GM23338 (cell line): ENCODE measurements at regions not wholly inside any gene's neighbourhood (a gene's known extent, or its start where the extent isn't known, plus 50 kb on each side); places are given as distances from the start of the nearest gene placed in this dataset.
"Not testable (repeated sequence)": the region's sequence is repeated elsewhere in the genome, so short reads cannot be mapped to it uniquely, and the experiment has no call there.

Experiments
- ATAC-seq: fragments of 200-7000 bp; cut with Tn5 transposase; 3 replicates; pipeline ENCODE4 v1.9.1; 2020
- DNase-seq: peaks from one replicate; pipeline ENCODE4 v3.0.0-alpha.2; 2015; ENCODE audit warnings: low spot score
- H2AFZ ChIP-seq: fragments of 200-600 bp; sonication (generic); 2 replicates; pipeline ENCODE4 v1.8.0; 2016; ENCODE audit warnings: antibody characterized with exemption, mild to moderate bottlenecking, moderate library complexity
- H3F3A ChIP-seq: fragments of 200-600 bp; sonication (generic); replicated peaks from 2 replicates; pipeline ENCODE4 v1.8.0; 2017; ENCODE audit warnings: antibody characterized with exemption, mixed run types, low read depth
- H3K27ac ChIP-seq: fragments of 200-600 bp; sonication (generic); 2 replicates; pipeline ENCODE4 v1.6.1; 2016; ENCODE audit warnings: low read depth
- H3K27me3 ChIP-seq: fragments of 200-600 bp; sonication (generic); 2 replicates; pipeline ENCODE4 v1.8.0; 2016; ENCODE audit warnings: mild to moderate bottlenecking, mixed run types, moderate library complexity; ENCODE audit not compliant: insufficient read depth
- H3K36me3 ChIP-seq: fragments of 200-600 bp; sonication (generic); 2 replicates; pipeline ENCODE4 v1.8.0; 2016; ENCODE audit warnings: mild to moderate bottlenecking; ENCODE audit not compliant: insufficient read depth
- H3K4me1 ChIP-seq: fragments of 200-600 bp; sonication (generic); 2 replicates; pipeline ENCODE4 v1.8.0; 2016; ENCODE audit warnings: mild to moderate bottlenecking, moderate library complexity; ENCODE audit not compliant: insufficient read depth
- H3K4me2 ChIP-seq: fragments of 200-600 bp; sonication (generic); 2 replicates; pipeline ENCODE4 v1.7.1; 2017; ENCODE audit warnings: mixed run types
- H3K4me3 ChIP-seq: fragments of 200-600 bp; sonication (generic); 2 replicates; pipeline ENCODE4 v1.6.1; 2016; ENCODE audit warnings: mixed run types
- H3K79me2 ChIP-seq: fragments of 200-600 bp; sonication (generic); replicated peaks from 2 replicates; pipeline ENCODE4 v1.8.0; 2017; ENCODE audit warnings: mild to moderate bottlenecking; ENCODE audit not compliant: insufficient read depth
- H3K9me2 ChIP-seq: fragments of 200-600 bp; sonication (generic); 2 replicates; pipeline ENCODE4 v1.8.0; 2017; ENCODE audit not compliant: insufficient read depth
- H4K20me1 ChIP-seq: fragments of 200-600 bp; sonication (generic); replicated peaks from 2 replicates; pipeline ENCODE4 v1.8.0; 2017; ENCODE audit warnings: mild to moderate bottlenecking; ENCODE audit not compliant: insufficient read depth
- H3K27ac Mint-ChIP-seq: 2 replicates; pipeline ENCODE4 v1.8.0; 2020; ENCODE audit warnings: inconsistent platforms, mild to moderate bottlenecking, moderate library complexity, mixed read lengths
- H3K27me3 Mint-ChIP-seq: 3 replicates; pipeline ENCODE4 v1.8.0; 2022; ENCODE audit warnings: low read depth, mild to moderate bottlenecking, moderate library complexity, mixed read lengths, inconsistent platforms; ENCODE audit not compliant: insufficient read depth, poor library complexity
- H3K36me3 Mint-ChIP-seq: 3 replicates; pipeline ENCODE4 v1.8.0; 2021; ENCODE audit warnings: low read depth, mild to moderate bottlenecking, inconsistent platforms, moderate library complexity, mixed read lengths
- H3K4me1 Mint-ChIP-seq: 3 replicates; pipeline ENCODE4 v1.8.0; 2020; ENCODE audit warnings: mild to moderate bottlenecking, inconsistent platforms, mixed read lengths
- H3K4me3 Mint-ChIP-seq: 3 replicates; pipeline ENCODE4 v1.8.0; 2021; ENCODE audit warnings: moderate library complexity, mild to moderate bottlenecking, inconsistent platforms, mixed read lengths
- H3K9me3 Mint-ChIP-seq: 3 replicates; pipeline ENCODE4 v1.8.0; 2020; ENCODE audit warnings: moderate library complexity, mild to moderate bottlenecking, inconsistent platforms, mixed read lengths
- CREB1 ChIP-seq: fragments of 250-450 bp; sonication (Bioruptor Pico); IDR thresholded peaks from 2 replicates; pipeline ENCODE4 v1.5.0; 2020; ENCODE audit warnings: low read depth, mild to moderate bottlenecking, moderate library complexity
- CTCF ChIP-seq, 2 experiments: fragments of 200-600 bp in 1 of 2; sonication (generic) in 1 of 2; conservative IDR thresholded peaks; 2 replicates each; pipeline versions ENCODE4 v1.5.1 to v1.6.1; 2016 to 2017; ENCODE audit warnings: antibody characterized with exemption in 2 of 2, low read depth in 2 of 2, mild to moderate bottlenecking in 2 of 2, moderate library complexity in 1 of 2
- ETS1 ChIP-seq: IDR thresholded peaks from 2 replicates; pipeline ENCODE4 v1.6.1; 2016; ENCODE audit warnings: antibody characterized with exemption
- EZH2 ChIP-seq: fragments of 200-600 bp; sonication (generic); IDR thresholded peaks from one replicate; pipeline ENCODE4 v1.8.0; 2017; ENCODE audit warnings: antibody characterized with exemption, mild to moderate bottlenecking, low read depth; ENCODE audit not compliant: unreplicated experiment
- EZH2phosphoT487 ChIP-seq: fragments of 200-600 bp; sonication (generic); IDR thresholded peaks from one replicate; pipeline ENCODE4 v1.8.1; 2018; ENCODE audit warnings: antibody characterized with exemption; ENCODE audit not compliant: unreplicated experiment
- JUNB ChIP-seq: IDR thresholded peaks from one replicate; pipeline ENCODE4 v1.6.1; 2016; ENCODE audit warnings: antibody characterized with exemption; ENCODE audit not compliant: unreplicated experiment
- POLR2AphosphoS5 ChIP-seq: IDR thresholded peaks from 2 replicates; pipeline ENCODE4 v1.6.1; 2016; ENCODE audit warnings: antibody characterized with exemption, low read depth
- ZNF114 ChIP-seq: fragments of 250-450 bp; sonication (Bioruptor Pico); IDR thresholded peaks from 2 replicates; pipeline ENCODE4 v1.5.0; 2020; ENCODE audit warnings: mild to moderate bottlenecking, moderate library complexity
- ZNF331 ChIP-seq: fragments of 250-450 bp; sonication (Bioruptor Pico); IDR thresholded peaks from 2 replicates; pipeline ENCODE4 v1.5.0; 2020; ENCODE audit warnings: low read depth, mild to moderate bottlenecking, moderate library complexity
- ZNF462 ChIP-seq: fragments of 250-450 bp; sonication (Bioruptor Pico); IDR thresholded peaks from 2 replicates; pipeline ENCODE4 v1.5.0; 2020; ENCODE audit warnings: mild to moderate bottlenecking, moderate library complexity

GRCh38 chr3:103254827-103255226 lies 820.0 kb downstream of the ZPLD1 start:
- H2AFZ ChIP-seq, H3K79me2 ChIP-seq, H3K4me3 Mint-ChIP-seq, H4K20me1 ChIP-seq, H3K27me3 Mint-ChIP-seq, H3K4me1 Mint-ChIP-seq, H3K27ac ChIP-seq, H3K4me3 ChIP-seq, H3K27me3 ChIP-seq, H3K27ac Mint-ChIP-seq, H3F3A ChIP-seq, H3K9me2 ChIP-seq, DNase-seq, ATAC-seq, H3K9me3 Mint-ChIP-seq, H3K36me3 Mint-ChIP-seq, H3K4me2 ChIP-seq, H3K36me3 ChIP-seq, H3K4me1 ChIP-seq: not testable (repeated sequence)

- DNase-seq (no peak), ATAC-seq (no peak)
- Histone ChIP-seq H3K27ac (no peak overlapping the region), H2AFZ (no peak overlapping the region), H3K27me3 (no peaks in the 10 kb centered on the region), H3F3A (no peaks in the 10 kb centered on the region), H3K4me1 (no peaks in the 10 kb centered on the region), H3K4me3 (no peak overlapping the region), H3K36me3 (peaks cover 11% of the 10 kb centered on the region; the same call in 1 of the 2 replicates), H4K20me1 (no peaks in the 10 kb centered on the region), H3K9me2 (no peaks in the 10 kb centered on the region; the same call in 1 of the 2 replicates), H3K4me2 (no peak overlapping the region), H3K79me2 (no peaks in the 10 kb centered on the region)
- Mint-ChIP-seq H3K4me3 (no peak overlapping the region), H3K36me3 (peaks cover 25% of the 10 kb centered on the region), H3K27me3 (no peaks in the 10 kb centered on the region), H3K27ac (no peak overlapping the region), H3K9me3 (peaks cover 34% of the 10 kb centered on the region), H3K4me1 (no peaks in the 10 kb centered on the region)
- TF ChIP-seq POLR2AphosphoS5 (no peak), EZH2phosphoT487 (no peak), ETS1 (no peak), CTCF (conservative IDR thresholded peaks at IDR 0.05; ENCODE audit: low read depth in 2 of 2) (no peak), ZNF462 (CRISPR knock-in tag) (no peak), JUNB (no peak), CREB1 (CRISPR knock-in tag) (no peak), EZH2 (no peak), ZNF331 (CRISPR knock-in tag) (no peak), ZNF114 (CRISPR knock-in tag) (no peak)
These were observed 834.5 kb downstream of the ZPLD1 start for GRCh38 chr3:103269287-103269686.
